Body of pancreas (tissue), 4 donors: ENCODE measurements at regions not wholly inside any gene's neighbourhood (a gene's known extent, or its start where the extent isn't known, plus 50 kb on each side); places are given as distances from the start of the nearest gene placed in this dataset.

Experiments
- POLR2A ChIP-seq, 3 donors: fragments of 450-650 bp; IDR thresholded peaks; one replicate each; pipeline ENCODE4 v1.6.1; 2016; ENCODE audit warnings: antibody characterized with exemption in 3 of 3, mild to moderate bottlenecking in 2 of 3
- TF ChIP-seq, protein P1 (sequence below), 7 experiments: fragments of 450-650 bp in 4 of 7; fragments of 200-600 bp in 3 of 7; sonication (generic) in 3 of 7; IDR thresholded peaks; one replicate each; pipeline ENCODE4 v1.5.1; 2016 to 2019; ENCODE audit warnings: antibody characterized with exemption in 7 of 7

DNA sequence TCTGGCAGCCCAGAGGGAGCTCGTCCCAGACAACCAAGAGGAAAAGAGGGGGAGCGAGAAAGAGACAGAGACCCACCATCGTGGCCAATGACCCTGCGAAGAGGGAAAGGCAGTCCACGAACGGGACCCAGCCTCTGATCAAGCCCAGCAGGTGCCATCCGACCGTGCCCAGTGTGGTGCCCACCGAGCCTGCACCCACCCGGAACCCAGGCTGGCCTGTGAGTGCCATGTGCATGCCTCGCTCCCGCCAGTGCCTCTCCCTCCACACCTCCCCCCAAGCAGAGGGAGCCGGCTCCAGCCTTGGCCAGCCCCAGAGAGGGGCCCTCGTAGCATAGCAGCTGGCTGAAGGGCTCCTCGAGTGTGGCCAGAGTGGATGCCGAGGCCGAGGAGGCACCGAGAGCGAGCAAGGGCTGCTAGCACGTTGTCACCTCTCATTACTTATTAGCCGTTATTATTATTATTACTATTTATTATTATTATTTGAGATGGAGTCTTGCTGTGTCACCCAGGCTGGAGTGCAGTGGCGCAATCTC, 130.7 kb upstream of the CHRM3 start:
- TF ChIP-seq, protein P1, sequence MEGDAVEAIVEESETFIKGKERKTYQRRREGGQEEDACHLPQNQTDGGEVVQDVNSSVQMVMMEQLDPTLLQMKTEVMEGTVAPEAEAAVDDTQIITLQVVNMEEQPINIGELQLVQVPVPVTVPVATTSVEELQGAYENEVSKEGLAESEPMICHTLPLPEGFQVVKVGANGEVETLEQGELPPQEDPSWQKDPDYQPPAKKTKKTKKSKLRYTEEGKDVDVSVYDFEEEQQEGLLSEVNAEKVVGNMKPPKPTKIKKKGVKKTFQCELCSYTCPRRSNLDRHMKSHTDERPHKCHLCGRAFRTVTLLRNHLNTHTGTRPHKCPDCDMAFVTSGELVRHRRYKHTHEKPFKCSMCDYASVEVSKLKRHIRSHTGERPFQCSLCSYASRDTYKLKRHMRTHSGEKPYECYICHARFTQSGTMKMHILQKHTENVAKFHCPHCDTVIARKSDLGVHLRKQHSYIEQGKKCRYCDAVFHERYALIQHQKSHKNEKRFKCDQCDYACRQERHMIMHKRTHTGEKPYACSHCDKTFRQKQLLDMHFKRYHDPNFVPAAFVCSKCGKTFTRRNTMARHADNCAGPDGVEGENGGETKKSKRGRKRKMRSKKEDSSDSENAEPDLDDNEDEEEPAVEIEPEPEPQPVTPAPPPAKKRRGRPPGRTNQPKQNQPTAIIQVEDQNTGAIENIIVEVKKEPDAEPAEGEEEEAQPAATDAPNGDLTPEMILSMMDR (IDR thresholded peaks at IDR 0.05) = no peak
- no peak for TF ChIP-seq POLR2A (IDR thresholded peaks at IDR 0.05)
